Right atrium auricular region (tissue), 2 donors: ENCODE measurements at regions not wholly inside any gene's neighbourhood (a gene's known extent, or its start where the extent isn't known, plus 50 kb on each side); places are given as distances from the start of the nearest gene placed in this dataset.

Experiments
- DNase-seq: peaks from one replicate; pipeline ENCODE4 v3.0.0-alpha.2; 2019; ENCODE audit warnings: low spot score
- H3K27ac ChIP-seq, 2 donors: fragments of 200-600 bp; sonication (generic); 1 replicate in 1 of 2; 2 replicates in 1 of 2; pipeline ENCODE4 v1.5.1; 2016 to 2019
- H3K27me3 ChIP-seq, 2 donors: fragments of 200-600 bp; sonication (generic); one replicate each; pipeline versions ENCODE4 v1.5.1 to v1.6.0; 2017 to 2019
- H3K36me3 ChIP-seq: fragments of 200-600 bp; sonication (generic); one replicate; pipeline ENCODE4 v1.5.1; 2016
- H3K4me1 ChIP-seq, 2 donors: fragments of 200-600 bp; sonication (generic); one replicate each; pipeline versions ENCODE4 v1.5.1 to v1.6.0; 2017 to 2019
- H3K4me3 ChIP-seq, 2 donors: fragments of 200-600 bp; sonication (generic); 1 replicate in 1 of 2; 2 replicates in 1 of 2; pipeline ENCODE4 v1.5.1; 2017 to 2019; ENCODE audit warnings: mild to moderate bottlenecking in 1 of 2, moderate library complexity in 1 of 2
- H3K9me3 ChIP-seq, 2 donors: fragments of 200-600 bp; sonication (generic); one replicate each; pipeline ENCODE4 v1.5.1; 2019
- TF ChIP-seq, protein P1 (sequence below), 2 donors: fragments of 200-600 bp; sonication (generic); IDR thresholded peaks; one replicate each; pipeline ENCODE4 v1.5.1; 2019; ENCODE audit warnings: antibody characterized with exemption in 2 of 2

DNA sequence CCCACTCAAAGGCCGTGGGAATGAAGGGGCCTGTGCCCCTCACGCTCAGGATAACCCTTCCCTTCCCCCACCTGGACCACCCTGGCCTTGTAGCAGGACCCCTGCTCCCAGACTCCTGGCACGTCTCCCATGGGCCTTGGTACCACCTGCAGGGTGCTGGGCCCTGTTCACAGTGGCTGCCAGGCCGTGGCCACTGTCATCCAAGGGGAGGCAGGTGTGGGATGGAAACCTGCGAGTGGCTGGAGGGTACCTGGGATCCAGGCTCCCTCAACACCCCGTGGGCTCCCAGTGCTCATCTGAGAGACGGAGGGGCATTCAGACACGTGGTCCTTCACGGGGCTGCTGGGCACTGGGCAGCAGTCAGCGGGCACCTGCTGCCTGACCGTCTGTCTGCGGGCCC, 75.6 kb upstream of the CIBAR2 start:
- DNase-seq, result no peak
- Histone ChIP-seq H3K27ac (peak overlapping the region; percentile 54 to 79), H3K36me3 (no peaks in the 10 kb centered on the region), H3K4me3 (no peak overlapping the region), H3K27me3 (no peaks in the 10 kb centered on the region), H3K4me1 (peaks cover 0 to 13% of the 10 kb centered on the region in 2 donors), H3K9me3 (peaks cover 6 to 32% of the 10 kb centered on the region in 2 donors)
- TF ChIP-seq, protein P1, sequence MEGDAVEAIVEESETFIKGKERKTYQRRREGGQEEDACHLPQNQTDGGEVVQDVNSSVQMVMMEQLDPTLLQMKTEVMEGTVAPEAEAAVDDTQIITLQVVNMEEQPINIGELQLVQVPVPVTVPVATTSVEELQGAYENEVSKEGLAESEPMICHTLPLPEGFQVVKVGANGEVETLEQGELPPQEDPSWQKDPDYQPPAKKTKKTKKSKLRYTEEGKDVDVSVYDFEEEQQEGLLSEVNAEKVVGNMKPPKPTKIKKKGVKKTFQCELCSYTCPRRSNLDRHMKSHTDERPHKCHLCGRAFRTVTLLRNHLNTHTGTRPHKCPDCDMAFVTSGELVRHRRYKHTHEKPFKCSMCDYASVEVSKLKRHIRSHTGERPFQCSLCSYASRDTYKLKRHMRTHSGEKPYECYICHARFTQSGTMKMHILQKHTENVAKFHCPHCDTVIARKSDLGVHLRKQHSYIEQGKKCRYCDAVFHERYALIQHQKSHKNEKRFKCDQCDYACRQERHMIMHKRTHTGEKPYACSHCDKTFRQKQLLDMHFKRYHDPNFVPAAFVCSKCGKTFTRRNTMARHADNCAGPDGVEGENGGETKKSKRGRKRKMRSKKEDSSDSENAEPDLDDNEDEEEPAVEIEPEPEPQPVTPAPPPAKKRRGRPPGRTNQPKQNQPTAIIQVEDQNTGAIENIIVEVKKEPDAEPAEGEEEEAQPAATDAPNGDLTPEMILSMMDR (IDR thresholded peaks at IDR 0.05), result no peak

DNA sequence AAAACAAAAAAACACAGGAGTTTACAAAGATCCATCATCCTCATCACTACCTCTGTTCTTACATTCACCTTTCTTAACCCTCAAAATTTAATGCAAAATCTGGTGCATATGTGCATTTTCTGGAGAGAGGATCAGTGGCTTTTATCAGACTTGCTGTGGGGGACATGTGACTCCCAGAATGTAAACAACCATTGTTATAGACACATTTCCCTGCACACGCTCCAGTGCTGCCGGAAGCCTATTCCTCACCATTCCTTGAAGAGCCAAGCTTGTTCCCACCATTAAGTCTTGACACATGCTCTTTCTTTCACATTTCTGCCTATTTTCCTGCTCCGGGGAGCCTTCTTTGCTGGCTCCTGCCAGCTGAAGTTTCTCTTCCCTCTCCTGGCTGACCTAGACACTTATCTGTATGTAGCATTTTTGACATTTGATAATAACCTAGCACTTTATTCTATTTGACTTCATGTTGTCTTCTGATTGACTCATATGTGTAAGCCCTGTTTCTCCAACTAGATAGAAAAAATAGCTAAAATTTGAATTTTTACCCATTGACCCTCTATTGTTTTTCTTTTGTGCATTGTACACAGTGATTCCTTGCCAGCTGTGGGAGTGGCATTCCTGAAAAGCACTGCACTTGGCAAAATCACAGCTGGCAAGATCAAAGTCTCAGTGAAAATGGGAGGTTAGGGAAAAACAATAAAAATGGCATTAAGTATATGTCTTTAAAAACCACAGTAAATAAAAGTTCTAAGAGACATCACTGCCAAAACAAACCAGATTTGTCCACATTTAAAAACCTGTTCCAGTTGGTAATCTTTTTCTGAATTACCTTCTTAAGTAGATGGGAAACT, 76.8 kb upstream of the CIBAR2 start:
- no peak overlapping the region for H3K27ac ChIP-seq
- peaks cover 6 to 28% of the 10 kb centered on the region in 2 donors for H3K9me3 ChIP-seq
- no peaks in the 10 kb centered on the region for H3K27me3 ChIP-seq
- no peaks in the 10 kb centered on the region for H3K36me3 ChIP-seq
- H3K4me3 ChIP-seq, result no peak overlapping the region
- no peak for DNase-seq
- TF ChIP-seq, protein P1 (IDR thresholded peaks at IDR 0.05), result no peak
- peaks cover 0 to 13% of the 10 kb centered on the region in 2 donors for H3K4me1 ChIP-seq

DNA sequence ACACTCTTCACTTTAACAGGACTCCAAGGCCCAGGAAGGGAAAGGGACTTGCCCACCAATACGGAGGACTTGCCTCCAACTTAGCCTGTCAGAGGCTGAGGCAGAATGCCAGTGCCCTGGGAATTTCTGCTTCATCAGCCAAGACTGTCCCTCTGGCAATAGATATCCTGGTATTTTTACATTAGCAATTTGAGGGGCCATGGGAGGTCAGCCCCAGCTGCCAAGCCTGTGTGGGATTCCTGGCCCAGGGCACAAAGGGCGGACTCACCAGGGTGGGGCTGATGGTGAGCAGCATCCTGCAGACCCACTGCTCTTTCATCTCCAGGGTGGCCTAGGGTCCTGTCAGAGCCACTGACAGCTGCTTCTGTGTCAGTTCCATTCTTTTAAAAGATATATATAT, 78.3 kb upstream of the CIBAR2 start:
- H3K4me3 ChIP-seq, result no peak overlapping the region
- peaks cover 0 to 13% of the 10 kb centered on the region in 2 donors for H3K4me1 ChIP-seq
- TF ChIP-seq, protein P1 (IDR thresholded peaks at IDR 0.05), result no peak
- H3K27me3 ChIP-seq, result no peaks in the 10 kb centered on the region
- H3K27ac ChIP-seq, result no peak overlapping the region
- DNase-seq, result no peak
- H3K36me3 ChIP-seq, result no peaks in the 10 kb centered on the region
- peaks cover 0 to 16% of the 10 kb centered on the region in 2 donors for H3K9me3 ChIP-seq

GRCh38 chr16:85191341-85191965, 79.2 kb upstream of the CIBAR2 start:
- no peak overlapping the region for H3K27ac ChIP-seq
- H3K36me3 ChIP-seq, result no peaks in the 10 kb centered on the region
- no peak for DNase-seq
- peaks cover 0 to 16% of the 10 kb centered on the region in 2 donors for H3K9me3 ChIP-seq
- no peak overlapping the region for H3K4me3 ChIP-seq
- TF ChIP-seq, protein P1 (IDR thresholded peaks at IDR 0.05), result no peak
- no peaks in the 10 kb centered on the region for H3K27me3 ChIP-seq
- H3K4me1 ChIP-seq, result peaks cover 0 to 17% of the 10 kb centered on the region in 2 donors

- Histone ChIP-seq H3K4me3 (no peak overlapping the region), H3K27me3 (no peaks in the 10 kb centered on the region), H3K4me1 (peaks cover 0 to 18% of the 10 kb centered on the region in 2 donors), H3K9me3 (peaks cover 0 to 16% of the 10 kb centered on the region in 2 donors), H3K36me3 (no peaks in the 10 kb centered on the region), H3K27ac (no peak overlapping the region)
- DNase-seq, result no peak
- TF ChIP-seq, protein P1 (IDR thresholded peaks at IDR 0.05), result no peak
Measured at GRCh38 chr16:85192238-85193114, 80.2 kb upstream of the CIBAR2 start.
